ENCODE measurements at regions not wholly inside any gene's neighbourhood (a gene's known extent, or its start where the extent isn't known, plus 50 kb on each side); places are given as distances from the start of the nearest gene placed in this dataset.

DNA sequence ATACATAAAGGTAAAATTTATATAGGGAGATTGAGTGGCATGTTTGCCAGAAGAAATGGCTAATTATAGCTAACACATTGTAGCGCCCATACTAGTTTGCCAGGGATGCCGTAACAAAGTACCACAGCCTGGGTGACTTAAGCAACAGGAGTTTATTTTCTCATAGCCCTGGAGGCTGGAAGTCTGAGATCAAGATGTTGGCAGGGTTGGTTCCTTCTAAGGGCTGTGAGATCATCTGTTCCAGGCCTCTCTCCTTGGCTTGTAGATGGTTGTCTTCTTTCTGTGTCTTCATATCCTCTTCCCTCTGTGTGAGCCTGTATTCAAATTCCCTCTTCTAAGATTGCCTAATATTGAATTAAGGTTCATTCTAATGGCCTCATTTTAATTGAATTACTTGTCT lies 417.5 kb upstream of the OPRM1 start:
- no peak for DNase-seq

DNA sequence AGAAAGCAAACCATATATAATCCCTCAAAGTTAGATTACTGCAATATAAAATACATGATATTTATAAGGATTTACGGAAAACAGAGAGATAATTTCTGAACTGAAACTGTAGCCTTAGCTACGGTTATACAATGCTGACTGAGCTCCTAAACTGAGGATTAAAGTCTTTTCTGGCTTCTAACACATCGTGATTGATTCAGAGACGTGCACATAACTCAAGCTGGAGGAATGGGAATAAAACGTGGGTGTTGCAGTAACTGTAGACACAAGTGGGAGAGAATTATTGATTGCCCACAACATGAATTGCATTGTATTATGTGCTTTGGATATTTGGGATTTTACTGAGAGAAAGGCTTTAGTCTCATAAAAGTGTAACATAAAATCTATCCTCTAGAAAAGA lies 418.0 kb upstream of the OPRM1 start:
- DNase-seq: no peak

DNA sequence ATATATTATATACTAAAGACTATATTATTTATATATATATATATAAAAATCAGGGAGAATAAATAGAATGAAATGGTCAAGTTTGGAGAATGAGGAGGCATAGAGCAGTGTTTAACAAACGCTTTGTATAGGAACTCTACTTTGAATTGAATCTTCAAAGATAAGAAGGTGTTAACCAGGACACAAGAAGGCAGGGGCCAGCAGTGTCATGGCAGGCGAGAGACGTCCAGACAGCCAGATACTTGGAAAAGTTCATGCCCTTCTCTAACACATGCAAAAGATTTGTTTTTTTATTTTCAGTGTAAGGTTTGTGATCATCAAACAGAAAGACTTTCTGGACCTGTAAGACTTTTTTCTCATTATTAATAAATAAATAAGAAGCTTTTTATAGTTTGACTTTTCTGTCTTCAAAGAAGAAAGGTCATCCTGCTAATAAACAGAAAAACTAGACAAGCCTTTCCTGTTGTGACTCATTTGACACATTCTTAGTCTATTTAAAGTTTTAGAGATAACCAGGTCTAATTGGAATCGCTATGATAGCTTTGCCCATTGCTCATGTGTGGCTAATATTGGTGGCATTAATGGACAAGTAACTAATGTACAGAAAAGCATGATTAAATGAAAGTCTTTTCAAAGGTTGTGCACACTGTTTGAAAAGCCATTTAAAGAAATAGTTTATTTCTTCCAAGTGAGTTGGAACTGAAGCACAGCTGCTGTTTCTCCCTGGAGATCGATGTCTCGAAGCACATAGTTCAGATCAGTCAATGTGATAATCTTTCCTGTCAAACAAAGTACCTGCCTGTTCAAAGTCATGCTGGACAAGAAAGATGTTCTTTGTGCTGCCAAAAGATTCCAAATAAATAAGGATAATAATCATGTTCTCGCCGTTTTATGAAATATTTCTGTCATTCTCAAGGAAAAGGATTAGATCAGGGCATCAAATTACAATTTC lies 420.4 kb upstream of the OPRM1 start:
- DNase-seq: no peak

DNA sequence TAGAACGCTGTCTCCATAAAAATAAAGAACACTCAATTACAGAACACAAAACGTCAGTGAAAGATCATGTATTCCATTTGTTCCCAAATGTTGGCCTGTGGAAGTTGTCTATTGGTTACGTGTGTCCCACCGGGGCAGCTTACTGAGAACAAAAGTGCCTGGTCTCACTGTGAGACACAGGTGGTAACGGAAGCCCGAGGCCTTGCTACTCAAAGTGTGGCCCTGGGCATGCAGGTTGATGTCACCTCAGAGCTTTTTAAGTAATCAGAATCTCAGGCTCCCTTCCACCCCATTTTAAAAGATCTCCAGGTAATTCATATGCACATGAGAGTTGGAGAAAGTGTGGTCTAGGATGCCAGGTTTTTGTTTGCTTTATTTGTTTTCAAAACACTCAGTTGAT lies 422.5 kb upstream of the OPRM1 start:
- DNase-seq: no peak

DNA sequence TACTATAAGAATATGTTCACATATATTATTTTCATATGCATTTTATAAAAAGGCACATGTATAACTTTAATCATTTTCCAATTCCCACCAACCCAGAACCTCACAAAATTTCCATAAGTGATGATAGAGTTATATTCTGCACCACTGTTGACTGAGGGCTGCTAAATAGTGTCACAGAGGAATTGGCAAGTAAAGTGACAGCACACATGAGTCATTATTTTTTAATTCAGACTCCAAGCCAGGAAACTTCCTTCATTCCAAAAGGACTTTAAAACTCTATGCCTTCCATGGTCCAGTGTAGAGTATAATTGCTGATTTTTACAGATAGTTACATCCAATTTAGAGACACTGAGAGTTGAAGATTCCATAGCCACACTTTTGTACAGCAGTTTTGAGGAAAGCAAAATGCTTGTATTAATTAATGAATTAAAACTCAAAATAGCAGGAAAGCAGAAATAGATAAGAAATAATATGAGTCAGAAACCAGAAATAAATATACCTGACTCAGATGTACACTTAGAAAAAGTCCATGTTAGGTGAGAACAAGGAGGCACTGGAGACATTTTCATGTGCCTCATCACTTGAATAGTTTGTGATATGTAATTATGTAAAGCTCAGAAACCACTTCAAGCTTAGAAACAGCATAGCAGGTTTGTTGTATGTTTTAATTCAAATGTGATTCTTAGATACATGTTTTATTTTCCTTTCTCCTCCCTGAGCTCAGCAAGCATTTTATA lies 425.2 kb upstream of the OPRM1 start:
- DNase-seq: no peak

DNA sequence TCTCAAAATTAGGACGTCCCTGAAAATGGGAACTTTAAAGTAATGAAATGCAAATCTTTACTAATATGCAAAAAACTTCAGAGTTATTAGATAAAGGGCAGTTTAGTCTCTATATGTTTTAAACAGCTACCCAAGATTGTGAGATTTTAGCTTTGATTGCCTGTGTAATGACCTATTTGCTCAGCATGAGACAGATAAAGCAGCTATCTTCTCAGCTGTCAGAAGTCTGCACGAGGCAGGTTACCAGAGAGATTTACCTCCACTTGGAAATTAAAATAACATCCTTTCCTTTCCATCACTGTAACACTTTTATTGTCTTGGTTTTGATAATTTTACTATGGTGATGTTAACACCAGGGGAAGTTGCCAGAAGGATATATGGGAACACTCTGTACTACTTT lies 436.6 kb upstream of the OPRM1 start:
- no peak for DNase-seq

DNA sequence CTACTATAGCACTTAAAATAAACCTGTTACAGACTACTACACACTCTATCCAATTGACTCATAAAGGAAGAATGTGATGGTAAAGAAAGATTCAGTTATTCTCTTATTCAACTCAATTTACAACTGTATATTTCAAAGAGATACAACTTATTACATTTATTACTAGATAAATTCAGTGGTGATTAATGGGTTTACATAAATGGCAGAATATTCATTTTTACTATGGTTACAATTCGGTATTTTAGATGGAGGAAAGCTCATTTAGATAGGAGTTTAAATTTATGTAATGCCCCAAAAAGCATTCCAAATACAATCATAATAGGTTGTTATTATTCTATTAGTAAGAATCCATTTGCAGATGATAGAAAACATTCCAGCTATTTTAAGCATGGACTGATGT lies 439.1 kb upstream of the OPRM1 start:
- DNase-seq: no peak

DNA sequence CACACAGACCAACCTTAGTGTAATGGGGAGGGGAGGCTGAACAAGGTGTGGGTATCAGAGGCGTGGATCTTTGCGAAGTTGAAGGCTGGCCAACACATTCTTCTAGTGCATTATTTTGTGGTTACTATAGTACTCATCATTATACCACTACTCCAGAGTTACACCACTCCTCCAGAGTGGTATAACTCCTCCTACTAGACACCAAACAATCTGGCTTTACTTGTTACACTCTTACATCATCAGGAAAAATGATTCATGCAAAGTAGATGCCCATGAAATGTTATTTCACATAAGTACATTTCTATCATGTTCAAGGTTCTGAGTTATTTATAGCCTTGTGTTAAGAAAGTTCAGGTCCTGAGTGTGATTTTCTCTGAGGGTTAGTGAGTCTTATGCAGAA lies 443.1 kb upstream of the OPRM1 start:
- no peak for DNase-seq

DNA sequence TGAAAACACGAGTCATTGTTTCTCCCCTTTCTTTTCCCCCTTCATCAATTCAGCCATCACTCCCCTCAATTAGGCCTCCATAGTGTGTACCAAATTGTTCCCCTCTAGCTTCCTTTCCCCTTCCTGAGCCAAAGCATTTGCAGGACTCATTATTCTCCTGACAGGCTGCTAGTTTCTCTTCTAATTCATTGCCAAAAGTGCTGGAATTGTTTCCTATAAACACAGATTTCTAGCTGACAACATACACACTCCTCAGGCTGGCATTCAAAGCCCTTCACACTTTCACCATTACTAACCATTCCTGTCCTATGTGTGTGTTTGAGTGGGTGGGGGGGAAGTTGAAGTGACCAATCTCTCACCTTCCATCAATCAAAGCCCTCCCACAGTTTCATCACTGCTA lies 444.2 kb upstream of the OPRM1 start:
- no peak for DNase-seq

DNA sequence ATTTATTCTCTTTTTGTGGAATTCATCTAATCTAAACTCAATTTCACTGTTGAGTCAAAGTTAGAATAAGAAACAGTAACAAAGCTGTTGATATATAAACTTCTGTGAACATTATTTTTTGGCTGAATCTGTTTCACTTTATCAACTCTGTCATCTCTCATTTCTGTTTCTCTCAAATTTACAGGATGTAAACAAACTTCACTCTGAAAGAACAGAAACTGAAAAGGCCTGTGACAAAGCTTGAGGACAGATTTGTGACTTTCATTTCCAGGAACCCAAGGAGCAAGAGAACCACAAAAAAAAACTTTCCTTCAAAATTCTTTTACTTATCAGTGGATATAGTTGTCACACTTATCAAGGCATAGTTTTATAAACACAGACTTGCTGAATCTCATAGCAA lies 447.9 kb upstream of the OPRM1 start:
- no peak for DNase-seq

DNA sequence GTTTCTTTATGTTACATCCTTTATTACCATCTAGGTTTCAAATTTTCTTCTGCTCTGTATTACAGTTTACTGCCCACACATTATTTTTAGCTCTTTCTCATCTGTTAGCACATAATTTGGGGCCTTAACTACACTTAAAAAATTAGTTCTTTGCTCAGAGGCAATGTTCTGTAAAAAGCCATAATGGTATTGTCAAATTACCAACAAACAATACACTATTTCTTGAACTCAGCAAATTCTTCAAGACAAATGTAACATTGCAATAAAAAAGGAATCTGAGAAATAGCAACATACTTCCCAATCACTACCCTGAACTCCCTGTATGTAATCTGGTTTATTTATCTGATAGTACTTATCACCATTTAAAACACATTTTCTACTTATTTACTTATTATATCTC lies 448.6 kb upstream of the OPRM1 start:
- no peak for DNase-seq

DNA sequence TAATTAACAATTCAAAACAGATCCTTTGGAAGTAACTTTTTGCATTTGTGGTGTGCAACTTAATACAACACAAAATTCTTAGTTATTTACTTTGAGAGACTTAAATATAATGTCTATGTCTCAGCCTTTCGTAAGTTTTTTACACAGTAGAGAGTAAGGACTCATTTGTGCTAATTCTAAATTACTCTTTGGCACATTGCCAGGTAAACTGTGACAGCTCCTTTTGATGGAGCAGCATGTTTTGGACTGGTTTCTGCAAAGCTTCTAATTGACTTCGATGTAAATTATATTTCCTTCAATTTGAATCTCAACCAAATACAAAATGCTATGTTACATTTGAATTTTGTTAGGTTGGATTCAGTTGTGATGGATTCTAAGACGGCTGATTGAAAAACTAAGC lies 450.7 kb upstream of the OPRM1 start:
- no peak for DNase-seq

DNA sequence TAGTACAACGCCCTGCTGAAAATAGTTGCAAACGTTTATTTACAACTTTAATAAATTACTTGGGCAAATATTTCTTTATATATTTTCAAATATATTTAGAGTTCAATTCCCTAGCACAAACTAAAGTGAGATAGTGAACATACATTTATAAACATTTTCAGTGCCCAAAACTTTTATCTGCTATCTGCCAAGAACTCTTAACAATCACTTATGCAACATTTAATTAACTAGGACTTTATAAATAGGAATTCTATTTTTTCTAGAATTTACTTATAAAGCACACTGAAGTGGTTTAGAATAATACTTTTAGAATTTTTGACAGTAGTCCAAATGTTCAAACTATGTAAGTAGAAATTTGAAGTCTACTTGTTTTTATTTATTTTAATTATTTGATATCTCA lies 452.6 kb upstream of the RGS17 start:
- no peak for DNase-seq

DNA sequence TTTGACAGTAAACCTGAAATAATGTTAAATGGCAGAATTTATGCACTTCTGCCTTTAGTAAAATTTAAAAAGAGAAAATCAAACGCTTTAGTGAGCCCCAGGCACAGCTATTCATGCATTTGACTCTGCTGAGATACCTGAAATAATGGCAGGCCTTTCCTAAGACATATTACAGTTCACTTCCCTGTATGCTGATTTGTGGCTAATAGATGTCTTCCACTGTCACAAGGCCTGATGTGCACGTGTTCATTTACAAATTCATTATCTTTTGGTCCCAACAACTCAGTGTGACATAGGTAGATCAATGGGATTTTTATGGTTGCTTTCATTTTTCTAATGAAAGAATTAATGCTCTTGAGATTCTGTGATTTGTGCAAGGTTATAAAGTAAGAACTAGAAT lies 449.7 kb upstream of the RGS17 start:
- DNase-seq: no peak

DNA sequence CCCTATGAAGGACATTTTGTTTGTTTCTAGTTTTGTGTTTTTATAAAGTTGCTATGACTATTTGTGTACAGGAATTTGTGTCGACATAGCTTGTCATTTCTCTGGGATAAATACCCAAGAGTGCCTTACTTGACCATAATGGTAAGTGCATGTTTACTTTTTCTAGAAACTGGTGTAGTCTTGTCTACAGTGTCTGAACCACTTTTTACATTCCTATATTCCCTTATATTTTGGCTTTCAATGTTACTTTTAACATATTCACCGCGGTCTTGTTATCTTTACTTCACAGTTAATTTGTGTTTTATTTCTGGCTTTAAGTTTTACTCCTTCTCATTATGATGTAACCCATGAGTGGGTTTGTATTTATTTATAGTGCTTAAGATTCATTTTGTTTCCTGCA lies 444.4 kb upstream of the RGS17 start:
- DNase-seq: no peak

DNA sequence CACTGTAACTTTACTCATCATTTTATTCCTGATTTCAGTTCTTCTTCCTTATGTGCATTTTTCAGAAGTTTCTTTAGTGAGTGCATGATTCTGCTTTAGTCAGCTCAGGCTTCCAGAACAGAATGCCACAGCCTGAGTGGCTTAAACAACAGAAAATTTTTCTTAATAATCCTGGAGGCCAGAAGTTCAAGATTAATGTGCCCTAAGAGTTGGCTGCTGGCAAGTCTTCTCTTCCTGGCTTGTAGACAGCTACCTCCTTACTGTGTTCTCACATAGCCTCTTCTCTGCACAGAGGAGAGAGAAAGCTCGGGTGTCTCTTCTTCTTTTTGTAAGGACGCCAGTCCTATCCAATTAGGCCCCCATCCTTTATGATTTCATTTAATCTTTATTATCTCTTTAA lies 443.1 kb upstream of the RGS17 start:
- DNase-seq: no peak

DNA sequence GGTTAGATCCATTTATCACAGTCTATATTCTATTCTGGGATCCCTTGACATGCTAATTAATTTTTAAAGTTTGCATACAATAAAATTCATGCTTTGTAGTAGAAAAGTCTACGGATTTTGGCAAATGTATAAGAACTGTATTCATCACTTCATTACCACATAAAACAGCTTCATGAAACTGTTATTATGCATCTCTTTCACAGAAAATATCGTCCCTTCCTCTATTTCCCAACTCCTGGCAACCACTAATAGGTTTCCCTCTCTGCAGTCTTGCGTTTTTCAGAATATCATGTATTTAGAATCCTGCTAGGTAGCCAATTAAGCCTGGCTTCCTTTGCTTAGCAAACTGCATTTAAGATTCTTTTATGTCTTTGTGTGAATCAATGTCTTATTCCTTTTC lies 441.3 kb upstream of the RGS17 start:
- DNase-seq: no peak

DNA sequence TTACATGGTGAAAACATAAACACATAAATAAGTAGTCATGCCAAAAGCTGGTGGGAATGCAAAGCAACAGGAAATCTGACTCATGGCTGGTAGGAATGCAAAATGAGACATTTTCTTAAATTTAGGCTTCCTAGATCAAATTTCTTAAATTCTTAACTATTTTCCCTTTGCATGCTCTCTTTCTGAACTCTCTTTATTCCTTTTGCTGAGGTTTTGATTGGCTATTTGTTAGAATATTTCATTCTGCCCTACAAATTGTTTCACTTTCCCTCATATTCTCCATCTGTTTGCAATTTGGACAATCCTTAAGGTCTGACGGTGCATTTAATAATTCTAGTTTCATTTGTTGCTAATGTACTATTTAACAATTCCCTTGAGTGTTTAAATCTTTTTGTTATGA lies 437.5 kb upstream of the RGS17 start:
- DNase-seq: no peak

DNA sequence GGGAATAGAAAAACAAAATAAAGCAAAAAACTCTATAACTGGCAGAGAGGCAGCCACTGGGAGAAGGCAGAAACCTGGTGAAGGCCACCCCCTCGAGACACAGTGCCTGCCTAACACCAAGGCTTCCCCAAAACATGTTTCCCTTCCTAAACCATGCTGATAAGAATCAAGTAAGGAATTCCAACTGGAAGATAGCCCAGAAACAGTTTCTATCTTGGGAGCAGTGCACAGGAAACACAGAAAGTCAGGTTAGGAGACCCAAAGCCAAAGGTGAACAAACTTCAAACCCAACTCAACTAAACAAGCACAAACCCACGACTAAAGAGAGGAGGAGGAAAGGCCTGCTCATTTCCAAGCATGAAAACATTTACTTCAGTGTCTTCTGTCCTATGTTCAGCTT lies 433.7 kb upstream of the RGS17 start:
- no peak for DNase-seq

DNA sequence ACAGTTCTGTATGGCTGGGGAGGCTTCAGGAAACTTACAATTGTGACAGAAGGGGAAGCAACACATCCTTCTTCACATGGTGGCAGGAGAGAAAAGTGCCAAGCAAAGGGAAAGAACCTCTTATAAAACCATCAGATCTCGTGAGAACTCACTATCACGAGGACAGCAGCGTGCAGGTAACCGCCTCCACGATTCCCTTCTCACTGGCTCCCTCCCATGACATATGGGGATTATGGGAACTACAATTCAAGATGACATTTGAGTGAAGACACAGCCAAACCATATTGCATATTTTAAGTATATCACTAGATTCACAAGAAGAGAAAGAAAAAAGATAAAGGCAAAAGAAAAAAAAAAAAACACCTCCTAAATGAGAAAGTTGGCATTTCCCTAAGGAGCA lies 431.9 kb upstream of the RGS17 start:
- no peak for DNase-seq

DNA sequence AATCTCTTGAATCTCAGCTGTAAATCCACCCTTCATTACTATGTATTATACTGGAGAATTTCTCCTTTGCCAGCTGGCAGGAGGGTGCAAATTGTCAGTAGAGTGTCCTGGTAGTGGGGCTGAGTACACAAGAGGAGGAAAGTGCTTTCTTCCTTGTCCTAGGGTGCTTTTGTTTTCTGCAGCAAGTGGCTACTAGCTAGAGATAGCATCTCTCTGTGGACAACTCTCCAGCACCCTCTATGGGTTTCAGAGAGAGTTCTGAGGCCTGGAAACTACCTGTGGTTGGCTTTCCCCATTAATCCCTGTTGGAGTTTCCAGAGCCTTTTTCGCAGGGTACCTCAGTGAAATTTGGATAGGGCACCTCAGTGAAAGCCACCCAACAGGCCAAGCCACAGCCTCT lies 422.5 kb upstream of the RGS17 start:
- DNase-seq: no peak

DNA sequence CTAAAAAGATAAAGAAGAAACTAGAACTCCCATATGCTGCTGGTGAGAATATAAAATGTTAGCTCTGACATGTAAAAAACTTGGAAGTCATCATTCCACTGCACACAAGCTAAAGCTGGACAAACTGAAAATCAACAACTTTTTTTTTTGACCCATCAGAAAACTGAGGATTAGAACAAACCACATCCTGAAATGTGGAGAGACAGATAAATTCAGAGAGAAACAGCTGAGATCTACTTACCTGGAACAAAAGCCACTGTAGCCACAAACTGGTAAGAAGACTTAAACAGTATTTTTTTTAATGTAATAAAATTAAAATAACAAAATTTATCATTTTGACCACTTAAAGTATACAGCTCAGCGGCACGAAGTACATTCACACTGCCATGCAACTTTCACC lies 408.5 kb upstream of the RGS17 start:
- DNase-seq: no peak

DNA sequence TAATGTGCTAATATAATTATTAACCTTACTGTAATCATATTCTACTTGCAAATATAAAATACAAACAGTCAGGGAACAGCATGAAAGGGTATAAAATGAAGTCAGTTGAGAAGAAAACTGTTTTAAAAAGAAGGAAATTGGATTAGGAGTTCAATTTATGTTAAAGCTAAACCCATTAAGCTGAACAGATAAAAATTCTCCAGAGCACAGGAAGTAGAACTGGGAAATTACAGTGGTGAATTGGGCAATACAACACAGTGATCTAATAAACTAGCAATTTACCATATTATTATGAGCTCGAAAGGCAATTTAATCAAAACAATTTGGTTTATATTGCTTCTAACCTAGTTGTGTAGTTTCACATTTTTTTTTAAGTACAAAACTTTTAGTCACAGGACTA lies 407.4 kb upstream of the RGS17 start:
- no peak for DNase-seq

DNA sequence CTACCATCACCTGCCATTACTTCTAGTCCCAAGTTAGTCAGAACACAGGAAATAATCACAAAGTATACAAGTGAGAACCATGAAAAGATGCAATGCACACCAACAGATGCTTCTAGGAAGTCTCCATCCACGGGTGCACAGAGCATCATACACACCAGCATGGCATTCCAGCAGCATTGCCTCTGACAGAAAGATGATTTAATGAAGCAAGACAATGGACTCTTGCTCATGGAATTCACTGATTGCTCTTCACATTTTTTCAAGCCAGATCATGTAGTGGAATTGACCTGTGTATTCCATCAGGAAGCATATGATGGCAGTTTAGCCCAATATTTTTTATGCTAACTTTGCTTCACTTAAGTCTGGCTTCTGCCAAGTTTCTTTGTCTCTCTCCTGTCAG lies 406.3 kb upstream of the RGS17 start:
- DNase-seq: no peak

DNA sequence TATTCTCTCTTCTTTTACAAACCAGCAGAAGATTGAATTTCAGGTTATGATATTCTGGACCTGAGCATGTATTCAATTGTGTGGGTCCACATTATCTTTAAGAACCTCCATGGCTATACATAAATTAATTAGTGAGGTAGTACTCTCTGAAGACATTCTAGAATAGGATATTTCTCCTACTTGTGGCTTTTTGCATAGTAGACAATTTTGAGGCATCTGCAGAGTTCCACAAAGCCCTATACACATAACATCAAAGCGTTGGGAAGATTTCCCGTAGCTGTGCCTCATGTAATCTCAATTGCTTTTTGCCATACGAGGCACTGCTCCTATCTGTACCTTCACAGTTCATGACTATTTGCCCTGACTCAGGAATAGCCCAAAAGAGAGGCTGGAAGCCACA lies 395.4 kb upstream of the RGS17 start:
- no peak for DNase-seq

Data from stimulated activated CD8-positive, alpha-beta memory T cell treated with anti-CD3 and anti-CD28 coated beads, Interleukin-4, amount 100 ng/mL, for 48 hours (primary cell).